G401 (cell line): ENCODE measurements at regions not wholly inside any gene's neighbourhood (a gene's known extent, or its start where the extent isn't known, plus 50 kb on each side); places are given as distances from the start of the nearest gene placed in this dataset.
"Not testable (repeated sequence)": the region's sequence is repeated elsewhere in the genome, so short reads cannot be mapped to it uniquely, and the experiment has no call there.

Experiments used
- DNase-seq: peaks from one replicate; pipeline ENCODE4 v3.0.0-alpha.2; 2015; ENCODE audit warnings: low spot score
- in situ Hi-C: cut with HindIII; loops from 2 replicates; pipeline ENCODE4 v1.10.0; 2016; ENCODE audit warnings: low sequenced_read_pairs, mixed read lengths

DNA sequence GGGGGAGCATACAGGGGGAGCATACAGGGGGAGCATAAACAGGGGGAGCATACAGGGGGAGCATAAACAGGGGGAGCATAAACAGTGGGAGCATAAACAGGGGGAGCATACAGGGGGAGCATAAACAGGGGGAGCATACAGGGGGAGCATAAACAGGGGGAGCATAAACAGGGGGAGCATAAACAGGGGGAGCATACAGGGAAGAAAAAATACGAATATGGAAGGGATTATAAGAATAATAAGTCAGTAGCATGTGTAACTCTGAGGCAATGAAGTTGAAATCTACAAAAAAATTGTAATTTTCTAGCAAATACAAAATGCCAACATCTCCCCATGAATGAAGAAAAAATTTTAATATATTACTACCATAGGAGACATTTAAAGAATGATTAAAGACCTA lies 101.3 kb upstream of the FOXQ1 start:
- DNase-seq, in situ Hi-C loops: not testable (repeated sequence)

DNA sequence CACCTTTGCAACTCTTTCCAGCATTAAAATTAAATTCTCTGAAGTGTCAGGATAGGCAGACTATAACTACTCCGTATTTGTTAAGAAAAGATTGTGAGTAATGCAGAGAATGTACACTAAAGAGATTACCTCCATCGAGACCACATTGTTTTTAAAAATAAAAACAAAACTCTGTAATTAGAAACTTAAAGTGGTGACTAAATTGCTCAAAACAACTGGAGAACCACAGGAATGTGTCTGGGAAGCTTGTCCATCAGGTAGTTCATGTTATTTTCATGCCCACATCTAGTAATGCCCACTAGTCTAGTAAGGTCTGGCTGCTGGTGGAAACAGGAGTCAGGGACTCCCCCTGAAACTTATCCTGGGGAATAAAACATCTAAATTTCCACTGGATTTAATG lies 103.0 kb upstream of the FOXQ1 start:
- DNase-seq: no peak
- in situ Hi-C loops: no loop called here

DNA sequence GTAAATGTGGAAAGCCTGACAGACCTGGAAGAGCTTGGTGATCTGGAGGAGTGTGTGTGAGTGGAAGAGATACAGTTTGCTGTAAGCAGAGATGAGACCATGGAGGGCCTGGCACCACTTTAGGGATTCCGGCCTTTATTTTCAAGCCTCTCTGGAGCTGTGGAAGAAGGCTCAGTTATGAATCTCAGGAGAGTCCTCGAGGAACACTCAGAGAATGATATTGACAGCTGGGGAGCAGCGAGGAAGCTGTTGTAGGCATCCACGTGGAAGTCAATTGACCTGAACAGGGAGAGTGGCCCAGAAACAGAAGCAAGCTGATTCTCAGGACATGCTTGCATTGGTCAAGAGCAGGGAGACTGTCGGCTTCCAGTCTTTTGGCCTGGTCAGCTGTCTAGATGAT lies 108.4 kb upstream of the FOXQ1 start:
- DNase-seq: no peak
- in situ Hi-C loops: no loop called here

DNA sequence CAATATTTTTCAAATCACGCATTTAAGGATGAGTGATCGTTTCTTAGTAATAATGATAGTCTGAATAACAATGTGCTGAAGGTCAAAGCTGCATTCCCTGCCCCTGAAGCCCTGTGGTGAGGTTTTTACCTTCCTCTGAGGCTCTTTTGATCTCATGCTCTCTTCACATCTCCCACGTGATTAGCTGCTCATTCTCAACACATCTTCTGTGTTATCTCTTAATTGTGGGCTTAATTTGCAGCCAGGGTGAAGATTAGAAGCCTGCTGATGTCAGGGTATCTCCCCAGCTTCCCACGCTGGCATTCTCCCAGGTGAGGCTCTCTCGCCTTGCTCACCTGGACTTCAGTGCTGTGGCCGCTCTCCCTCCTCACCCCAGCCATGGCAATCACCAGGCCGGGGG lies 109.7 kb upstream of the FOXQ1 start:
- no peak for DNase-seq
- in situ Hi-C loops: no loop called here

DNA sequence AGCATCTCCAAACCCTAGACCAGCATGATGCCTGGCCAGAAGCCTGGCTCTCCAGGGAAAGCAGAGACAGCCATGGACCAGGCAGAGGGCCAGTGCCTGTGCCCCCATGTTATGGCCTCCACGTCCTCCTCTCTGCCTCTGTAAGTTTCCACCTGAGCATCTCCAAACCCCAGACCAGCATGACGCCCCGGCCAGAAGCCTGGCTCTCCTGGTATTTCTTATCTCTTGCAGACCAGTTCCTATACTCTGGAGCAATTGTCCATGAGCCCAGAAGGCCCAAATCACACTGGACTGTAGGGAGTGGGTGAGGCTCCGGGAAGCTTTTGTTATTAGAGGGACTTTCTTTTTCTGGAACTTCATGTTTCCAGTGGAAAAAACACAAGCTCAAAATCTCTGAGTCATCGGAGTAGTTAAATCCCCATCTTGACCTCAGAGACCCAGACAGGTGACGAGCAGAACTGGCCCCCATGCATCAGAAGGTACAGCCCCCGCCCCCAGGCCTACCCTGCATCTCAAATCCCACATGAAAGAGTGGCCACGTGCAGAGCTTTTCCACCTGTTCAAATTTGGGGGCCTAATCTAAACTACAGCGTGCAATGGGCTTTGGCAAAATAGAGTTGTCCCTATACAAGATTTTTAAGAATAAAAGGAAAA lies 110.2 kb upstream of the FOXQ1 start:
- DNase-seq: no peak
- in situ Hi-C loops: no loop called here

DNA sequence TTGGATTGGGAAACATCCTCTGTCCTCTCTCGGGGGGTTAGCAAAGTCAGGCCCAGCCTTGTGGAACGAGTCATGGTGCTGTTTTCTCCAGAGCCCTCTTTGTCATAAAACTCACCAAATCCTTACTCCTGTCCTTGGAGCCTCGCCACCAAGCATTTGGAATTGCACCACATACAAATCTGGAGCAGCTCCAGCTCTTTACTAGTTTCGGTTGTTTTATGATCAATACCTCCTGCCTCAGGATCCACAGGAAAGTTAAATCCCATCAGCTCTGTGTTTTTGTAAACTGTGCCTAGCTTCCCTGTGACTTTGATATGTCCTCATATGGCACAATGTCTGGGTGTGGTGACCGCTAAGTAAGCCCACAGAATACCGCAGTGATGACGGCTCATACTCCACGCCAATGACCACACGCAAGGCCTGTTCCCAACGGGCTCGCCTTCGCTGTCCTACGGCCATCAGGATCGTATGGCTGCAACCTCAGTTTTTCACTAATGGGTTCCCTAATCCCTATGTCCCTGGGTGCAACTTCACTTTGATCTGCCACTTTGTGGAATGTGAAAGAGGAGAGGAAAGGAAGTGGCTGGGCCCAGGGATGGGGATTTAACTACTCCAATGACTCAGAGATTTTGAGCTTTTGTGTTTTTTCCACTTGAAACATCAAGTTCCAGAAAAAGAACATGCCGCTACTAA lies 111.3 kb upstream of the FOXQ1 start:
- in situ Hi-C loops: no loop called here
- DNase-seq: no peak

DNA sequence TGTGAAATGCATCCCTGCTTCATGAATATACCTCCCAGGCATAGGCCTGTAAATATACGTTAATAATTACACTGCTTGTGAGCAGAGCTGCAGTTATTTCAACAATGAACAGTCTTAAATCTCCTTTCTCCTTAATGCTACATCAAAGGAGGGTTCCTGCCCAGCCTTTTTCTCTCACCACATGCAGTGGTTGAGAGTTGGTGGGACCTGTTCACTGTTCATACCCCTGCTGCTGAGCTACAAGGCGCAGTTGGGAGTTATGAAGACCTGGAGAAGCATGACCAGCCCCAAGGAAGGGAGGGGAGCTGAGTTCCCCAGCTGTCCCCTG lies 111.9 kb upstream of the FOXQ1 start:
- in situ Hi-C loops: no loop called here
- no peak for DNase-seq

DNA sequence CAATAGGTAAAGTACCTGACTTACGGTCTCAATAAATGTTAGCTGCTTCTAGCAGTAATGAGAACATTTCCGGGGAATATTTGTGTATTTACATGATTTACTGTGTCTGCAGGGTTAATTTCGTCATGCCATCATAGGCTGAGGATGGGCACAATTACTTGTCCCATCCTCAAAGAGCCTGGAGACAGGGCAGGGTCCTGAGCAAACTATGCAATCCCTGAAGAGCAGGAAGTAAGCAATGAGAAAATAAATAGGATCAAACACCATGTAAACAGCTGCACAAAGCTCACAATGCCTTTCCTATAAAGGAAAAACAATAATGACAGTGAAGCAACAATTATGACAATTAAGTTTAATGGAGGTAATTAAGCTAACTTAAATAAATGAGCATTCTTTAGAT lies 114.6 kb upstream of the FOXQ1 start:
- in situ Hi-C loops: no loop called here
- no peak for DNase-seq

DNA sequence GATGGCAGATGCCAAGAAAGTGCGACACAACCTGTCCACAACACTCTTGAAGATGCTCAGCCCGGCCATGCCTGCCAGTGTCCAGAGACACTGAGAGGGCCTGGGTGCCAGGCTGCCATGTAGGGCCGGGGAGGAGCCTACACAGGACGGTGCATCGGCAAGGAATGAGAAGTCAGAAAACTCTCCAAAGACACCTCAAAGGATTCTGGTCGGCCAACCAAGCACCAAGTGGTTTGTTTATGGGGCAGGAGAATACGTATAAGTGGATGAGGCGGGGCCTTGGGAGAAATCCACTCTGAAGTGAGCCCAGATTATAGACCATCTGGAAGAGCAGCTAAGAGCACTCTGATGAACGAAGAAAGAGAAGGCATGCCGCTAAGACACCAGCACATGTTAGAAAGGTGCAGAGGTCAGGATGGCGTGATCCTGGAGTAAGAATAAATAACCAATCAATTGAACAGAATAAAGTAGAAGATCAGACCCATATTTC lies 120.7 kb upstream of the FOXQ1 start:
- in situ Hi-C loops: no loop called here
- no peak for DNase-seq

DNA sequence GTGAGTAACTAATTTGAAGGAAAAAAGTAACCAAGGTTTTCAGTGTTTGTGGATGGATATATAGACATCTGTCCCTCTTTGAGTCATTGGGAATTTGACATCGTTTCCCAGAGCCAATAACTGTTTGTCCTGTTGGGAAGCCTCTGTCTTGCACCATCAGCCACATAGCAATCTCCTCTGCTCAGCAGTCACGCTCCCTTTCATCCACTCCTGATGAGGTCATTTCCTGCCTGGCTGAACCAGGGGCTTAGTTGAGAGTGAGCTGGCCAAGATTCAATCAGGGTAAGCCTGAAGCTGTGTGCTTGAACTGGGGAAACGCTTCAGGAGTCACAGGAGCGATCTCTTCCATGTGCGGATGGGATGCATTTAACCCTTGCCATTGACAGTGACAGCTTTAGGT lies 121.5 kb upstream of the FOXQ1 start:
- no peak for DNase-seq
- in situ Hi-C loops: no loop called here

DNA sequence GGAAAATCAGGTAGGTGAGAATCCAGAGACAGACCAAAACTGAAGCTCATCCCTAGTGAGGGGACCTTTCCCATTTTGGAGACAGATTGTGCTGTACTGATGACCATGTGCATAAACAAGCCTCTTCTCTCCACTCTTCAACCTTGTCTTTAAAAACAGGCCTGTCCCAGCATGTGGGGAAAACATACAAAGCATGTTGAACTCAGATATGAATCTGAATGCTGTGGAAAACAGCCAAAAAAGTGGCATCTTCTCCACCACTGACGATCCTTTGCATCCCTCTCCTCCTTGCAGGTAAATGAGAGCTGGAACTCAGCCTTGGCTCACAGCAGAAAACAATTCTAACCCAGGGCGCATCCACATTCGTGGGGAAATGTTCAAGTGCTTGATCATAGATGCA lies 123.7 kb upstream of the FOXQ1 start:
- in situ Hi-C loops: no loop called here
- DNase-seq: no peak

DNA sequence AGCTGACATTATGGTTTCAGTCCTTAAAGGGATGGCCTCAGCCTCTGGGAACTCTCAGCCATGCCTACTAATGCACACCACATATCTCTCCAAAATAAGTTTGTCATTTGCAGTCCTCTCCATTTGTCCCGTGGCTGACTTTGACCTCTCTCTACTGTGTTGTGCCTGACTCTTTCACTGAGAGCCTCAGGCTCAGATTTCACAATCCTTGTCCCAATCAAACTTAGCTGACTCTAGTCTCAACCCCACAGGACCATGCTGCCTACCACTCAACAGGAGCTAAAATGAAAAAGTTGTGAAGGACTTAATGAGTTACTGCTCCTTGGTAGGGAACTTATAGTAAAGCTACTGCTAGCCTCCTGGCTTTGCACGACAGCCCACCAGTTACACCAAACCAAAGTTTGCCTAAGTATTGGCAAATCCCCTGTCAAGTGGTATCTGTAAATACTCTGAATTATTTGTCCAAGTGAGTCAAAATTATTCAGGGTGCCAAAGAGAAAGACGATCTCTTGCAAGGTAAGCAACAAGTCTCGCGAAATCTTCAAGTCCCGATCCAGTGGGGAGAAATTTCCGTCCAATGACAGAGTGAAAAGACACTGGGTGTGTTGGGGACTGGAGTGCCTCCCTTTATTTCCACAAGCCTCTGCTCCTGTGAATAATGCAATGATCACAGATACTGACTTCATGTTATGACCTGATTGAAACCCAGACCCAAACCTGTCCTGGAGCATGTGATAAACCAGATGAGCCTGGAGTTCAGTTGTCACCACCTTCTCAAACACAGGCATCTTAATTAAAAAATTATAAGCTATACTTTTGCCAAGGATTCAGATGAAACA lies 124.4 kb upstream of the FOXQ1 start:
- in situ Hi-C loops: no loop called here
- DNase-seq: no peak

DNA sequence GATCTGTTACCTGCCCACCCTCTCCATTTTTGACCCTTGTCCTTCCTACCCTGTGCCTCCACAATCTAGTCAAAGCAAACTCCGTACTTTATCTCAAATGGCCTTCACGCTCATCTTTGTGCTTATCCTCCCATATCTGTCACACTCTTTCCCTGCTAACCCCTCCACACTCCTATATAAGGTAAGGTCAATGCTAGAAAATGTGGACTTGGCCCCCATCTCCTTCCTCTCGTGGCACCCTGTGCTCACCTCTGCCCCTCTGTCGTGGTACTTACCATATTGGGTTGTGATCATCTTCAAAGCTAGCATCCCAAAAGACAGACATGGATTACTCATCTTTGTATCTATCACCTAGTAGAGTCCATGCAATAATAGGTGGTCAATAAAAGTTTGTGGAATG lies 127.6 kb upstream of the FOXQ1 start:
- no peak for DNase-seq
- in situ Hi-C loops: no loop called here

DNA sequence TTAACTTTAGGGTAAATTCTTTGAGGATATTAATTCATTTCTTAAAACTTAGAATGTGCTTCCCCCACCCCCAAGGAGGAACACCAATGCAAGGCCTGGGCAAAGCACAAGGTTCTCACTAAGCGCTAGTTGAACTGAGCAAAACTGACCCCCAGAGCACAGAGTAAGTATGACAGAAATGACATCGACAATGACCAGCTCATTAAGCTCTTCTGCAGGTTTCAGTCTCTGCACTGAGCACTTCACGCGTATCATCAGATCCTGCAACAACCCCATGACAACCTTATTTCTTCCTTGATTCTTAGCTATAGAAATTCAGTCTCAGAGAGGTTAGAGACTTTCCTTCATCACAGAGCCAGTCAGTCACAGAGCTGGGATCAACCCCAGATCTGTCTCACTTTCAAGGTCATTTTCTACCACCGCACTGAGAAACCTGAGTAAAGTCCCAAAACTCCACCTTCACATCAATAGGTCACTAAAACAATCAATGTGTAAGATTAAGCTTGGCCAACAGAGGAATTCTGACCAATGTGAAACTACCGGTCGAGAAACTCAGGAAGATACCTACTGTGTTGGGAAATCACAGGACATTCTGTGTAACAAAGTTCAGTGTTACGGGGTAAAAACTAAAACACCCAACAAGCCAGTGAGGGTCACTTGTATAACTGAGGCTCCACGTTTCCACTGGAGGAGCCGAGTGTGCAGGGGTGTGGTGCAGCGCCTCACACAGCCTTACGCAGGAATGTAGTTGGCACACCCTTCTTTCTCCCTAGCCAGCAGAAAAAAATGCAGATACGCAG lies 129.0 kb upstream of the FOXQ1 start:
- in situ Hi-C loops: no loop called here
- no peak for DNase-seq

DNA sequence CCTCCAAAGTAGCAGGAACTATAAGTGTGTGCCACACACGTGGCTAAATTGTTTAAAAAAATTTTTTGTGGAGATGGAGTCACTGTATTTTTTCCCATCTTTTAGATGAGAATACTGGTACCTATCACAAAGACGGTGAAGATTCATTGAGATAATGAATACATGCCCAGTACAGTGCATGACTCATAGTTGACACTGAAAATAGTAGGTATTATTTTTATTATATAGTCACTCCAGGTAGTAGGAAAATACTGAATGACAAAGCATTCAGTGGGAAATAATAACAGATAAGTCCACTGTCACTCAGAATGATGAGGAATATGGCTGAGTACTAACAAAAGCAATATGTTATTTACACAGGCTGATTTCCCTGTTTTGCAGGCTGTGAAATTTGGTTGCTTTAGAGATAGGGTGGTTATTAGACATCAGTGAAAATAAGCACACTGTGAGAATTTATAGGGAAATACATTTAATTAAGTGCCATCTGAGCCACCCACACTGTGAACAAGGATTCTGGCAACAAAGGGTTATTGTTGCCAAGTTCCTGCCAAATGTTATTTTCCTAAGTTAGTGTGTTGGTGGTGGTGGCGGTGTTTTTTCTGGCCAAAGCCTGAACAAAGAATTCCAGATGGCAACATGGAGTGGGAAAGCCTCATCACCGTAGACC lies 129.8 kb upstream of the FOXQ1 start:
- no peak for DNase-seq
- in situ Hi-C loops: no loop called here

DNA sequence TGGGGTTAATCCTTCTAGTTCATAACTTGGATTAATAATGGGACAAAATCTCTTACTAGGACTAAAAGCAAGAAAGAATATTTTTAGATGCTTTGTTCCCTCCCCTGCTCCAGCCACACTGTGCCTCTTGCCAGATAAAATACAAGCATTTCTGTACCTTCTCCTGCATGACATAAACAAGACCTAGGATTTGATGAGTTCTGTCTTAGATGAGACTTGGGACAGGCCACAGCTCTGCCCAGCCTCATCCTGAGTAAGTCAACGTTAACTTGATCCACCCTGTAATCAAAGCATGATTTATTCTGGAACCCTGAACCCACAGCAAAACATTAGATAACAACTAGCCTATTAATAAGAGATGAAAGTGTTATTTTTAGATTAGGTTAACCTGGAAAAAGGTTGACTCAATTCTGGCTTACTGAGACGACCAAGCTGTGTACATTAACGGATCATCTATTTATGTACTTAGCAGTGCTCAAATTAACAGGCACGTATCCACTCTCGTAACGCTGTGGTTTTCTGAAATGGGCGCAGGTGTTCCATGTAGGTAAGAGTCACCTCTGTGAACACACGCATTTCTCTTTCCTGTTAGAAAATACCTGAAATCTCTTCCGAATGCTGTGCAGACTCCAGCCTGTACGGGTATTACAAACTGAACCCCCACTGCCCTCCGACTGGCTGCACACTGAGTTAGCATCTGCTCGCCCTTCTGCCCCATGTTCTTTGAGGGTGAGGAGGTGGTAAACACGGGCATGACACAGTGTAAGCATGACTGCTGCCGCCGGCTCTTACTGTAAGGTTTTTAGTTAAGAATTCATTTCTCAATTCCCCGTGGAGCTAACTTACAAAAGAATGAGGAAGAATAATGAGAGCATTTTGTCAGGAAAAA lies 132.1 kb upstream of the FOXQ1 start:
- in situ Hi-C loops: no loop called here
- peak; percentile 95 for DNase-seq

DNA sequence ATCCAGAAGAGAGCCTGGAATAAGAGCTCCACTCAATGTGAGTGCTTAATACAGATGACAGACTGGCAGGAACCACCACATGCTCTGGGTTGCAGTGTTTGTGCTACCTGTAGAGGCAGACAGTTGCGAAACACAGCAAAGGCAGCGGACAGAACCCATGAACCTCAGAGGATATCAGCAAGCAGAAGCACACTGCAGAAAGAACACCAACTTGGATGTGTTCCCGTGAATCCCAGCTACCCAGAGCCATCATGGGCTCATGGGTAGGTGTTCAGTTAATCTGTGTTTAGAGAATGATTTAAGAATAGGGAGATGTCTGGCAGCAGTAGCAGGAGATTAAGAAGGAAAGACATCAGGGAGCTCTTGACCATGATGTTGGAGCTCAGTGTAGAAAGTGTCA lies 133.3 kb upstream of the FOXQ1 start:
- DNase-seq: no peak
- in situ Hi-C loops: no loop called here

DNA sequence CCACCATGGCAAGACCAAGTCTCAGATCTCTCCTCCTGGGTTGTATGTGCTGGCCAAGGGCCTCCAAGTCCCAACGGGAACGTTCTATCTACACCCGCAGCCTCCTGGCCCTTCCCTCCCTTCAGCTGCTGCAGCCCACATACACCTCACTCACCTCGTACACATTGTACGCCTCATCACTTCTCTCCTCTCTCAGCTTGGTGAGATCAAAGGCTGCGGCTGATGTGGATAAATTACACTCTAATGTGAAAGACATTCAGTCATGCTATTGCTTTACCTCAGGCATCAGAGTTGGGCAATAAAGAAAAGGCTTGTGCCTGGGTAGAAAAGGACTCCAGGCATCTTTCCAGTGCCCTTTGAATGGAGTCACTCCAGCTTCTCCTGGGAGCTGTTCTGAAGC lies 135.3 kb upstream of the FOXQ1 start:
- in situ Hi-C loops: no loop called here
- no peak for DNase-seq
